ENCODE measurements at regions not wholly inside any gene's neighbourhood (a gene's known extent, or its start where the extent isn't known, plus 50 kb on each side); places are given as distances from the start of the nearest gene placed in this dataset.

DNA sequence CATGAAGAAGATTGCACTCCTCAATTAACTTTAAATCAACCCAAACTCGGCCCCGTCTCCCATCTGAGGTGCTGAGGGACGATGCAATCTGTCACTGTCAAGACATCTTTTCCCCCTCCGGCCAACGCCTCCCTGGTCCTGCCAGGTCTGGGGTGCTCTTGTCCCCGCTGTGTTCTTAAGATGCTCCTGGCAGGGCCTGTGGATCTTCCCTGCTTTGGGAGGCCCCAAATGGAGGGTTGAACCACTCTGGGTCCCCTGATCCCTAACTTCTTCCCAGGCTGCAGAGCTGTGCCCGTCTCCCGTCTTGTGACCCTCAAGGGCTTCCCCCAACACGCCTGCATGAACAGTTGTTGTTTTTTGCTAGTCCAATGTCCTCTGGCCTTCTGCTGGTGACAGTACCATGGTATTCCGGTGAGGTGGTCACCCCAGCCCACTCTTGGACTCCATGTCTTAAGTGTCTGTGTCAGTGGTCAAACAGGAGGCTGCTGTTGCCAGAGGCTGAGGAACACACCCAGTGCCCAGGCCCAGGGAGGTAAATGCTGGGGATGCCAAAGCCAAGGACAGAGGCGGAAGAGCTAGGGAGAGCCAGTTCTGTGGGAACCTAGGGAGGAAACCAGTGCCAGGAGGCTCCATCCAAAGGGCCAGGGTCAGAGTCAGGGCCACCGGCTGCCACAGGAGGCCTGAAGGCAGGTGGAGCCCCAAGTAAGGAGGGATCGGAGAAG, 70.6 kb upstream of the SHANK2 start:
- DNase-seq (no peak), ATAC-seq (no peak)
- no peak for TF ChIP-seq CTCF (IDR thresholded peaks at IDR 0.05)
- H3K9me3 Mint-ChIP-seq: peaks cover 0 to 2% of the 10 kb centered on the region in 2 donors
- no peak overlapping the region for H3K27ac Mint-ChIP-seq
- H3K9me3 ChIP-seq (ENCODE audit: control insufficient read depth, insufficient read depth, low read length): no peaks in the 10 kb centered on the region
- WGBS (ENCODE audit: insufficient coverage): 86% methylated on average over 13 of the region's 13 CpGs
- H3K27me3 ChIP-seq (ENCODE audit: control insufficient read depth, insufficient read depth, low read length): no peaks in the 10 kb centered on the region
- no peak overlapping the region for H3K27ac ChIP-seq (ENCODE audit: low read length)
- H3K4me3 Mint-ChIP-seq: no peak overlapping the region
- H3K4me1 Mint-ChIP-seq: no peaks in the 10 kb centered on the region
- peaks cover 0 to 8% of the 10 kb centered on the region in 2 donors for H3K27me3 Mint-ChIP-seq (ENCODE audit: low read depth in 2 of 2)
- intact Hi-C loops (cut with micrococcal nuclease): no loop called here
- no peaks in the 10 kb centered on the region for H3K36me3 ChIP-seq (ENCODE audit: control insufficient read depth, insufficient read depth, low read length)
- no peaks in the 10 kb centered on the region for H3K4me1 ChIP-seq (ENCODE audit: control insufficient read depth, insufficient read depth, low read length)
- H3K4me3 ChIP-seq (ENCODE audit: low read length): no peak overlapping the region
- H3K36me3 Mint-ChIP-seq: no peaks in the 10 kb centered on the region

- Histone ChIP-seq H3K4me3 (ENCODE audit: low read length) (no peak overlapping the region), H3K9me3 (ENCODE audit: control insufficient read depth, insufficient read depth, low read length) (no peaks in the 10 kb centered on the region), H3K4me1 (ENCODE audit: control insufficient read depth, insufficient read depth, low read length) (no peaks in the 10 kb centered on the region), H3K36me3 (ENCODE audit: control insufficient read depth, insufficient read depth, low read length) (no peaks in the 10 kb centered on the region), H3K27me3 (ENCODE audit: control insufficient read depth, insufficient read depth, low read length) (no peaks in the 10 kb centered on the region), H3K27ac (ENCODE audit: low read length) (no peak overlapping the region)
- H3K27ac Mint-ChIP-seq: no peak overlapping the region
- WGBS (ENCODE audit: insufficient coverage): 91% methylated on average over 12 of the region's 12 CpGs
- no peak overlapping the region for H3K4me3 Mint-ChIP-seq
- intact Hi-C loops (cut with micrococcal nuclease): no loop called here
- H3K36me3 Mint-ChIP-seq: peaks cover 6% of the 10 kb centered on the region
- DNase-seq (no peak), ATAC-seq (no peak)
- H3K4me1 Mint-ChIP-seq: no peaks in the 10 kb centered on the region
- peaks cover 5 to 8% of the 10 kb centered on the region in 2 donors for H3K27me3 Mint-ChIP-seq (ENCODE audit: low read depth in 2 of 2)
- no peak for TF ChIP-seq CTCF (IDR thresholded peaks at IDR 0.05)
- peaks cover 2 to 4% of the 10 kb centered on the region in 2 donors for H3K9me3 Mint-ChIP-seq
Observed at GRCh38 chr11:71322192-71322735, 69.9 kb upstream of the SHANK2 start.

DNA sequence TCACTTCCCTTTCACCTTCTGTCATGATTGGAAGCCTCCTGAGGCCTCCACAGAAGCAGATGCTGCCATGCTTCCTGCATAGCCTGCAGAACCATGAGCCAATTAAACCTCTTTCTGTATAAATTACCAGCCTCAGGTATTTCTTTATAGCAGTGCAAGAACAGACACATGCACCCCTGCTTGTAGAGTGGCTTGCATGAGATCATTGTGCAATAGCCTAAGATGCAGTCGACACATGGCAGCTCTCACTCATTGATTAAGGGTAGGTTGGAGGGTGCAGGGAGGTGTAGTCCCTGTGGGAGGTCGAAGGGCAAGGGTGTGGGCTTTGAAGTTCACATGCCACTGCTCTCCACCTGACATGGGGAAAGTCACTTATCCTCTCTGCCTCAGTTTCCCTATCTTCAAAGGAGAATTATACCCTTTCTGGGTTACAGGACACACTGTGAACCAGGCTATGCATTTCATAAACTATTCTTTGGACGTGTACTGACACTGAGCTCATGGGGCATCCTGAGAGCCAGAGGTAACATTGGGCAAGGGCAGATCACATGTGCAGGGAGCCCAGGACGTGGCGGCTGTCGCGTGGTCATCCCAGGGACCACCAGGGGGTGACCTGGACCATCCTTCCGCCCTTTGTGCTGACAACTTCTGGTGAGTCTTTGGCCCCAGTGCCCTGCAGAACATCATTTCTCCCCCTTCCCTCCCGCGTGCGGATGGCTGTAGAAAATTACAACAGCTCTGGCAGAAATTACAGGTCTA, 69.2 kb upstream of the SHANK2 start:
- Mint-ChIP-seq H3K4me3 (no peak overlapping the region), H3K36me3 (peaks cover 6% of the 10 kb centered on the region), H3K27me3 (ENCODE audit: low read depth in 2 of 2) (peaks cover 6 to 8% of the 10 kb centered on the region in 2 donors), H3K9me3 (peaks cover 2 to 4% of the 10 kb centered on the region in 2 donors), H3K4me1 (no peaks in the 10 kb centered on the region), H3K27ac (no peak overlapping the region)
- intact Hi-C loops (cut with micrococcal nuclease): no loop called here
- 84% methylated on average over 11 of the region's 11 CpGs for WGBS (ENCODE audit: insufficient coverage)
- no peak for DNase-seq
- Histone ChIP-seq H3K27me3 (ENCODE audit: control insufficient read depth, insufficient read depth, low read length) (no peaks in the 10 kb centered on the region), H3K4me3 (ENCODE audit: low read length) (no peak overlapping the region), H3K27ac (ENCODE audit: low read length) (no peak overlapping the region), H3K4me1 (ENCODE audit: control insufficient read depth, insufficient read depth, low read length) (no peaks in the 10 kb centered on the region), H3K36me3 (ENCODE audit: control insufficient read depth, insufficient read depth, low read length) (no peaks in the 10 kb centered on the region), H3K9me3 (ENCODE audit: control insufficient read depth, insufficient read depth, low read length) (no peaks in the 10 kb centered on the region)
- no peak for ATAC-seq
- no peak for TF ChIP-seq CTCF (IDR thresholded peaks at IDR 0.05)

All from natural killer cell (primary cell).